T-helper 2 cell treated with Interferon-gamma antibody and Interleukin-4, amounts not matched to agents 5 μg/mL and 100 μg/mL, for 36 hours (primary cell): ENCODE measurements at regions not wholly inside any gene's neighbourhood (a gene's known extent, or its start where the extent isn't known, plus 50 kb on each side); places are given as distances from the start of the nearest gene placed in this dataset.
A peak's percentile ranks its signal among the peaks of the same experiment; 100 is the strongest.

ENCODE experiments used
- DNase-seq: peaks from one replicate; pipeline ENCODE4 v3.0.0; 2021; ENCODE audit warnings: low spot score
- H3K27ac Mint-ChIP-seq: one replicate; pipeline ENCODE4 v1.8.0; 2021; ENCODE audit warnings: mild to moderate bottlenecking, mixed read lengths
- H3K27me3 Mint-ChIP-seq: one replicate; pipeline ENCODE4 v1.8.0; 2021; ENCODE audit warnings: low read depth, mixed read lengths
- H3K36me3 Mint-ChIP-seq: one replicate; pipeline ENCODE4 v1.8.0; 2021; ENCODE audit warnings: low read depth, mixed read lengths
- H3K4me1 Mint-ChIP-seq: one replicate; pipeline ENCODE4 v1.8.0; 2021; ENCODE audit warnings: low read depth, mixed read lengths
- H3K4me3 Mint-ChIP-seq: one replicate; pipeline ENCODE4 v1.8.0; 2022; ENCODE audit warnings: mild to moderate bottlenecking, moderate library complexity, mixed read lengths
- H3K9me3 Mint-ChIP-seq: one replicate; pipeline ENCODE4 v1.8.0; 2021; ENCODE audit warnings: mixed read lengths

GRCh38 chr2:467892-468647, 180.2 kb upstream of the ALKAL2 start:
- no peak for DNase-seq
- Mint-ChIP-seq H3K36me3 (no peaks in the 10 kb centered on the region), H3K4me1 (peaks cover 3% of the 10 kb centered on the region), H3K27ac (no peak overlapping the region), H3K27me3 (peaks cover 52% of the 10 kb centered on the region), H3K9me3 (peaks cover 4% of the 10 kb centered on the region), H3K4me3 (peak overlapping the region; percentile 50)

GRCh38 chr2:467543-467891, 179.6 kb upstream of the ALKAL2 start:
- no peak for DNase-seq
- Mint-ChIP-seq H3K9me3 (no peaks in the 10 kb centered on the region), H3K4me3 (peak overlapping the region; percentile 50), H3K4me1 (peaks cover 3% of the 10 kb centered on the region), H3K27me3 (peaks cover 55% of the 10 kb centered on the region), H3K36me3 (no peaks in the 10 kb centered on the region), H3K27ac (no peak overlapping the region)

- peaks cover 3% of the 10 kb centered on the region for H3K4me1 Mint-ChIP-seq
- H3K27ac Mint-ChIP-seq: no peak overlapping the region
- no peaks in the 10 kb centered on the region for H3K9me3 Mint-ChIP-seq
- H3K4me3 Mint-ChIP-seq: no peak overlapping the region
- no peak for DNase-seq
- H3K36me3 Mint-ChIP-seq: no peaks in the 10 kb centered on the region
- peaks cover 57% of the 10 kb centered on the region for H3K27me3 Mint-ChIP-seq
Observed at GRCh38 chr2:467101-467500, 179.2 kb upstream of the ALKAL2 start.

GRCh38 chr2:464562-465309, 176.8 kb upstream of the ALKAL2 start:
- peaks cover 21% of the 10 kb centered on the region for H3K4me1 Mint-ChIP-seq
- DNase-seq: no peak
- no peak overlapping the region for H3K27ac Mint-ChIP-seq
- peaks cover 64% of the 10 kb centered on the region for H3K27me3 Mint-ChIP-seq
- no peaks in the 10 kb centered on the region for H3K36me3 Mint-ChIP-seq
- no peak overlapping the region for H3K4me3 Mint-ChIP-seq
- H3K9me3 Mint-ChIP-seq: no peaks in the 10 kb centered on the region

GRCh38 chr2:460861-461260, 173.0 kb upstream of the ALKAL2 start:
- peaks cover 57% of the 10 kb centered on the region for H3K27me3 Mint-ChIP-seq
- H3K9me3 Mint-ChIP-seq: no peaks in the 10 kb centered on the region
- peak overlapping the region; percentile 33 for H3K27ac Mint-ChIP-seq
- peak overlapping the region; percentile 56 for H3K4me3 Mint-ChIP-seq
- peak; percentile 58 for DNase-seq
- H3K4me1 Mint-ChIP-seq: peaks cover 23% of the 10 kb centered on the region
- H3K36me3 Mint-ChIP-seq: no peaks in the 10 kb centered on the region

- no peaks in the 10 kb centered on the region for H3K36me3 Mint-ChIP-seq
- no peak overlapping the region for H3K4me3 Mint-ChIP-seq
- no peak for DNase-seq
- H3K27ac Mint-ChIP-seq: no peak overlapping the region
- no peaks in the 10 kb centered on the region for H3K9me3 Mint-ChIP-seq
- H3K27me3 Mint-ChIP-seq: peaks cover 53% of the 10 kb centered on the region
- peaks cover 25% of the 10 kb centered on the region for H3K4me1 Mint-ChIP-seq
Observed at GRCh38 chr2:459931-460330, 172.0 kb upstream of the ALKAL2 start.

- no peaks in the 10 kb centered on the region for H3K9me3 Mint-ChIP-seq
- H3K4me1 Mint-ChIP-seq: peaks cover 25% of the 10 kb centered on the region
- peaks cover 45% of the 10 kb centered on the region for H3K27me3 Mint-ChIP-seq
- H3K36me3 Mint-ChIP-seq: no peaks in the 10 kb centered on the region
- no peak for DNase-seq
- no peak overlapping the region for H3K4me3 Mint-ChIP-seq
- no peak overlapping the region for H3K27ac Mint-ChIP-seq
Observed at GRCh38 chr2:458425-458815, 170.5 kb upstream of the ALKAL2 start.

- no peak for DNase-seq
- H3K27me3 Mint-ChIP-seq: peaks cover 40% of the 10 kb centered on the region
- H3K27ac Mint-ChIP-seq: no peak overlapping the region
Observed at GRCh38 chr2:457792-458424, 170.0 kb upstream of the ALKAL2 start.

GRCh38 chr2:457262-457661, 169.4 kb upstream of the ALKAL2 start:
- Mint-ChIP-seq H3K27me3 (peaks cover 35% of the 10 kb centered on the region), H3K27ac (no peak overlapping the region), H3K4me3 (no peak overlapping the region), H3K9me3 (no peaks in the 10 kb centered on the region), H3K36me3 (no peaks in the 10 kb centered on the region), H3K4me1 (peaks cover 25% of the 10 kb centered on the region)
- DNase-seq: no peak

More at GRCh38 chr2:457792-458424, 170.0 kb upstream of the ALKAL2 start:
- Mint-ChIP-seq H3K4me1 (peaks cover 25% of the 10 kb centered on the region), H3K4me3 (no peak overlapping the region), H3K36me3 (no peaks in the 10 kb centered on the region), H3K9me3 (no peaks in the 10 kb centered on the region)

- H3K4me3 Mint-ChIP-seq: no peak overlapping the region
- H3K27ac Mint-ChIP-seq: no peak overlapping the region
- no peaks in the 10 kb centered on the region for H3K36me3 Mint-ChIP-seq
- no peaks in the 10 kb centered on the region for H3K9me3 Mint-ChIP-seq
- DNase-seq: no peak
- peaks cover 26% of the 10 kb centered on the region for H3K27me3 Mint-ChIP-seq
- peaks cover 18% of the 10 kb centered on the region for H3K4me1 Mint-ChIP-seq
Observed at GRCh38 chr2:455913-456312, 168.0 kb upstream of the ALKAL2 start.

- no peak overlapping the region for H3K4me3 Mint-ChIP-seq
- no peak for DNase-seq
- H3K9me3 Mint-ChIP-seq: no peaks in the 10 kb centered on the region
- no peaks in the 10 kb centered on the region for H3K36me3 Mint-ChIP-seq
- H3K4me1 Mint-ChIP-seq: peaks cover 12% of the 10 kb centered on the region
- H3K27me3 Mint-ChIP-seq: peaks cover 22% of the 10 kb centered on the region
- H3K27ac Mint-ChIP-seq: no peak overlapping the region
Observed at GRCh38 chr2:455015-455705, 167.3 kb upstream of the ALKAL2 start.

GRCh38 chr2:453132-453531, 165.2 kb upstream of the ALKAL2 start:
- Mint-ChIP-seq H3K27ac (no peak overlapping the region), H3K4me3 (no peak overlapping the region), H3K36me3 (no peaks in the 10 kb centered on the region), H3K4me1 (peaks cover 7% of the 10 kb centered on the region), H3K9me3 (no peaks in the 10 kb centered on the region), H3K27me3 (peaks cover 12% of the 10 kb centered on the region)
- DNase-seq: no peak

- H3K9me3 Mint-ChIP-seq: no peaks in the 10 kb centered on the region
- peaks cover 1% of the 10 kb centered on the region for H3K27me3 Mint-ChIP-seq
- no peak for DNase-seq
- H3K36me3 Mint-ChIP-seq: no peaks in the 10 kb centered on the region
- H3K4me3 Mint-ChIP-seq: no peak overlapping the region
- H3K27ac Mint-ChIP-seq: no peak overlapping the region
- peaks cover 2% of the 10 kb centered on the region for H3K4me1 Mint-ChIP-seq
Observed at GRCh38 chr2:451495-451894, 163.6 kb upstream of the ALKAL2 start.
